Stomach smooth muscle (tissue), 2 donors: ENCODE measurements at regions not wholly inside any gene's neighbourhood (a gene's known extent, or its start where the extent isn't known, plus 50 kb on each side); places are given as distances from the start of the nearest gene placed in this dataset.
"Not testable (repeated sequence)": the region's sequence is repeated elsewhere in the genome, so short reads cannot be mapped to it uniquely, and the experiment has no call there.

Source experiments
- H3K27ac ChIP-seq: one replicate; pipeline ENCODE4 v1.7.0; 2013; ENCODE audit warnings: mild to moderate bottlenecking, low read length, inconsistent platforms
- H3K27me3 ChIP-seq, 2 donors: one replicate each; pipeline ENCODE4 v1.7.0; 2013; ENCODE audit warnings: low read length in 2 of 2; ENCODE audit not compliant: insufficient read depth in 2 of 2, control insufficient read depth in 1 of 2
- H3K36me3 ChIP-seq, 2 donors: one replicate each; pipeline ENCODE4 v1.7.0; 2013; ENCODE audit warnings: low read length in 2 of 2; ENCODE audit not compliant: control insufficient read depth in 2 of 2, insufficient read depth in 2 of 2
- H3K4me1 ChIP-seq: one replicate; pipeline ENCODE4 v1.7.0; 2013; ENCODE audit warnings: low read length; ENCODE audit not compliant: control insufficient read depth, insufficient read depth
- H3K4me3 ChIP-seq, 2 donors: one replicate each; pipeline ENCODE4 v1.7.0; 2013; ENCODE audit warnings: low read length in 2 of 2
- H3K9ac ChIP-seq, 2 donors: one replicate each; pipeline ENCODE4 v1.7.0; 2013; ENCODE audit warnings: low read length in 2 of 2, mild to moderate bottlenecking in 1 of 2
- H3K9me3 ChIP-seq, 2 donors: one replicate each; pipeline ENCODE4 v1.7.0; 2013; ENCODE audit warnings: low read length in 2 of 2; ENCODE audit not compliant: control insufficient read depth in 2 of 2
- donor health status: healthy.
- donor health status: Pancreatic carcinoma.

DNA sequence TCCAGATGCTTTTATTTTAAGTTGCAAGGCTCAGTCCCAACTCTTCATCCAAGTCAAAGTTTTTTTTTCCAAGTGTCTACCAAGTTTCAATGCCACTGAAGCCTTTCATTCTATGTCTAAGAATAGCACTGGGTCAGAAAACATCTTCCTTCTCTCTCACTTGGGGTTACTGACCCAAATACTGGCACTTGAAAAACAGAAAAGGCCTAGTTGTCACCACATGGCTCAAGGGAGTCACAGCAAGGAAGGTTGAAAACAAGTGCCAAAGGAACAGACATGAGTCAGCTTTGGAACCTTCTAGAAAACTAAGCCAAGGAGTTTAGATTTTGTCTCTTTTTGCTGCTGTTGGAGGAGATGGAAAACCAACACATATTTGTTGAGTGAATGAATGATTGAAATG lies 146.5 kb downstream of the COPS8 start:
- Histone ChIP-seq H3K4me1 (peaks cover 27% of the 10 kb centered on the region), H3K9me3 (no peaks in the 10 kb centered on the region), H3K9ac (no peak overlapping the region), H3K27ac (no peak overlapping the region), H3K27me3 (no peaks in the 10 kb centered on the region), H3K36me3 (no peaks in the 10 kb centered on the region), H3K4me3 (no peak overlapping the region)

DNA sequence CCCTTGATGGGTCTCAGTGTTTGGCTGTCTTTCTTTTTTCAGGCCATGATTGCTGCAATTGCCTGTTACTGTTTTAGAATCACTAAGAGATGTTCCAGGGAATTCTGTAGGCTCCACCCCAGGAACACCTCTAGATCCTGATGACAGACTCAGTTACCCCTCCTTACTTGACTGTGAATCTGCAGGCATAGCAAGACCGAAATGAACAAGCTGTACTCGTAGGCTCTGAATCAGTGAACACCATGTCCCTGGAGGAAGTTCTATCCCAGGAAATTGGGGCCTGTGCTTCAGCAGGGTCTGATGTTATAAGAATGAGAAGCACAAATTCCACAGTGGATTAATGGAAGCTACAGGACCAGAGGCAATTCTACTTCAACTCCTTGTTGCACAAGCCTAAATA lies 148.6 kb downstream of the COPS8 start:
- no peaks in the 10 kb centered on the region for H3K36me3 ChIP-seq
- H3K27me3 ChIP-seq = no peaks in the 10 kb centered on the region
- peak overlapping the region; percentile 63 for H3K27ac ChIP-seq
- H3K9ac ChIP-seq = no peak overlapping the region
- H3K4me3 ChIP-seq = no peak overlapping the region
- peaks cover 27% of the 10 kb centered on the region for H3K4me1 ChIP-seq
- no peaks in the 10 kb centered on the region for H3K9me3 ChIP-seq

DNA sequence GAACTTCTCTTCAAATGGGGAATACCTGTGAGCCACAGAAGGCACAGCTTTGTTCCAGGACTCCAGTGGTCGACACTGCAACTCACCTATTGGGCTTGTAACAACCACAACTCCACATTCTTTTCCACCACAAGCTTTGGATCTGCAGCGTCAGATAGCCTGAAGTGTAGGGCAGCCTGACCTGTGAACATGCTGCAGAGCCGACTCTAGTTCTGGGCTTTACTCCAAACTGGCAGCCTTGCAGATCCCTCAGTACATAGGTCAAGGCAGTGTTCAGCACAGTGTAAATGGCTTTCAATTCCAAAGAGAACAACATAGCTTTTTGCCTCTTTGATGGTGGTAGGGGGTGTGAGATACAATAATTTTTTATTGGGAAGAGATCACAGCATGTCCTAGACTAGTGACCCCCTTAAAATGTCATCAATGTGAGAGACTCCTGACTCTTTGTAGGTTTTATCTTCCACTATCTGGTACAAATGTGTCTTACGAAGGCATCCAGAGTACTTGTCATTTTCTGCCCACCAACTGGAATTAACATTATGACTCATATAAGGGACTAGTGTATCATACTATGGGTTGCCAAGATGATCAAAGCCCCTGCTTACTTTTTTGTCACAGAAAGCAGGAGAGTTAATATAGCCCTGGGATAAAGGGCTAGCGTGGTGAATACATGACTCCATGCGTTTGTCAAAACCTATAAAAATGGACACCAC lies 149.8 kb downstream of the COPS8 start:
- no peak overlapping the region for H3K9ac ChIP-seq
- H3K4me1 ChIP-seq = peaks cover 27% of the 10 kb centered on the region
- no peaks in the 10 kb centered on the region for H3K27me3 ChIP-seq
- H3K9me3 ChIP-seq = no peaks in the 10 kb centered on the region
- H3K27ac ChIP-seq = peak overlapping the region; percentile 63
- H3K4me3 ChIP-seq = peak overlapping the region; percentile 3 to 35
- no peaks in the 10 kb centered on the region for H3K36me3 ChIP-seq

DNA sequence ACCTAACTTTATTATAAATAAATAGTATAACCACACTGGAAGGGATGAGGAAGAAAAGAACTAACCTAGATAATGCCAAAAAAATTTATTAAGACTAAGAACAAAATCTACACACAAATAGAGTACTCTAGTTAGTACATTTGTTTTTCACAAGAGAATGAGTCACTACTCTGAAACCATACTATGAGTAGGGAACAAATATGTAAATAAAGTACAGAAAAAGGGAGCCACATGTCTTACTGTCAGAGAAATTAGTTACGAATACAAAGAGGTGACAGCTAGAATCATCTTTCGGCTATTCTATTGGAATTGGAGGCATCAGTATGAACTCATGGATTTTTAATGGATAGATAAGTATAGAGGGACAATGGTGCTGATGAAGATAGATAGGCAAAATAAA lies 150.5 kb downstream of the COPS8 start:
- H3K4me3 ChIP-seq = no peak overlapping the region
- H3K27me3 ChIP-seq = no peaks in the 10 kb centered on the region
- peaks cover 27% of the 10 kb centered on the region for H3K4me1 ChIP-seq
- no peak overlapping the region for H3K9ac ChIP-seq
- H3K36me3 ChIP-seq = no peaks in the 10 kb centered on the region
- H3K27ac ChIP-seq = peak overlapping the region; percentile 63
- no peaks in the 10 kb centered on the region for H3K9me3 ChIP-seq

- no peaks in the 10 kb centered on the region for H3K9me3 ChIP-seq
- no peak overlapping the region for H3K4me3 ChIP-seq
- no peak overlapping the region for H3K9ac ChIP-seq
- no peak overlapping the region for H3K27ac ChIP-seq
- peaks cover 24% of the 10 kb centered on the region for H3K4me1 ChIP-seq
- H3K27me3 ChIP-seq = no peaks in the 10 kb centered on the region
- H3K36me3 ChIP-seq = no peaks in the 10 kb centered on the region
Observed at GRCh38 chr2:237238249-237238648, 152.6 kb downstream of the COPS8 start.

DNA sequence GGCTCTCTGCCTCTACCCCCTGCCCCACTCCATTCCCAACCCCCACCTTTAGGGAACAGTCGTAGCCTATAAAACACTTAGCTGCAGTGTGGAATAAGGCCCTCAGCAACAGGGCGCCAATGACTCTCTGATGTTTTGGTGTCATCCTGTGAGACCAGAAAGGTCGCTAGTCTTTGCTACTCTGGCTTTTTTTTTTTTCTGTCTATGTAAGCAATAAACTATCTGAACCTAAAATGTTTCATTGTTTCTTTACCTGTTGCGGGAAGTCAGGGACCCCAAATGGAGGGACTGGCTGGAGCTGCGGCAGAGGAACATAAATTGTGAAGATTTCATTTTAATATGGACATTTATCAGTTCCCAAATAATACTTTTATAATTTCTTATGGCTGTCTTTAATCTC lies 154.6 kb downstream of the COPS8 start:
- Histone ChIP-seq H3K27ac (no peak overlapping the region), H3K4me1 (peaks cover 10% of the 10 kb centered on the region), H3K36me3 (no peaks in the 10 kb centered on the region), H3K9me3 (no peaks in the 10 kb centered on the region), H3K9ac (no peak overlapping the region), H3K27me3 (no peaks in the 10 kb centered on the region), H3K4me3 (no peak overlapping the region)

DNA sequence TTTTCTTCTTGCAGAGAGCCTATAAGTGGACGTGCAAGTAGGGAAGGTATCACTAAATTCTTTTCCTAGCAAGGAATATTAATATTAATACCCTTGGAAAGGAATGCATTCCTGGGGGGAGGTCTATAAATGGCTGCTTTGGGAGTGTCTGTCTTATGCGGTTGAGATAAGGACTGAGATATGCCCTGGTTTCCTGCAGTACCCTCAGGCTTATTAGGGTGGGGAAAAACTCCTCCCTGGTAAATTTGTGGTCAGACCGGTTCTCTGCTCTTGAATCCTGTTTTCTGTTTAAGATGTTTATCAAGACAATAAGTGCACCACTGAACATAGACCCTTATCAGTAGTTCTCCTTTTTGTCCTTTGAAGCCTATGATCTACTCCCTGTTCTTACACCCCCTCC lies 155.2 kb downstream of the COPS8 start:
- not testable (repeated sequence) for H3K27me3 ChIP-seq, H3K9me3 ChIP-seq, H3K4me1 ChIP-seq, H3K36me3 ChIP-seq, H3K27ac ChIP-seq, H3K4me3 ChIP-seq, H3K9ac ChIP-seq

GRCh38 chr2:237242091-237242536 lies 156.4 kb downstream of the COPS8 start:
- Histone ChIP-seq H3K27me3 (no peaks in the 10 kb centered on the region), H3K9me3 (no peaks in the 10 kb centered on the region), H3K4me1 (no peaks in the 10 kb centered on the region), H3K4me3 (no peak overlapping the region), H3K27ac (no peak overlapping the region), H3K36me3 (no peaks in the 10 kb centered on the region), H3K9ac (no peak overlapping the region)

DNA sequence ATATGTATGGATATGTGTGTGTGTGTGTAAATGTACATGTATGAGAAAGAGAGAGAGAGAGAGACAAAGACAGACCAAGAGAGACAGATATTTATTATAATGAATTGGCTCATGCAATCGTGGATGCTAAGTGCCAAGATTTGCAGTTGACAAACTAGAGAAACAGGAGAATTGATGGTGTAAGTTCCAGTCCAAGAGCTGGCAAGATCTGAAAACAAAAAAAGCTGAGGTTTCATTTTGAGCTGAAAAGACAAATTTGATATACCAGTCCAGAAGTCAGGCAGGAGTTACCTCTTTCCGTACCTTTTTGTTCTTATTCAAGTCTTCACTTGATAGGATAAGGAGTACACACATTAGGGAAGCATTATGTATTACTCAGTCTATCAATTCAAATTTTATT lies 157.8 kb downstream of the COPS8 start:
- no peak overlapping the region for H3K27ac ChIP-seq
- no peaks in the 10 kb centered on the region for H3K9me3 ChIP-seq
- no peak overlapping the region for H3K4me3 ChIP-seq
- H3K27me3 ChIP-seq = no peaks in the 10 kb centered on the region
- H3K9ac ChIP-seq = no peak overlapping the region
- no peaks in the 10 kb centered on the region for H3K4me1 ChIP-seq
- no peaks in the 10 kb centered on the region for H3K36me3 ChIP-seq

DNA sequence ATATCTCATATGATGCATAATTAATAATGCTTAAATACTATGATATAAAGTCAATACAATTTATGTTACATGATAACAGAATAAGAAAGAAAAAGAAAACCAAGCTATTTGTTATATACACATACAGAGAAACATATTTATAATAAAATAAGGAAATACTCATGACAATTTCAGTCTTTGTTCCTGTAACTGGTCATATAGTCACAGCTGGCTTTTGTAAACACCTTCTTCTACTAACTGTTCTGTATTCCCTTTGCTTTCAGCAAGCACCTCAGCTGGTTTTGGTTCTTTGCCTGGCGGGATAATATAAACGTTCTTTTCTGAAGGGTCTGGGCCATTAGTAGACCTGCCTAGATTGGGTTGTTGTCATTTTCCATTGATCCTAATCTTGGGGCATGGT lies 158.5 kb downstream of the COPS8 start:
- H3K4me1 ChIP-seq = no peaks in the 10 kb centered on the region
- H3K36me3 ChIP-seq = no peaks in the 10 kb centered on the region
- no peak overlapping the region for H3K9ac ChIP-seq
- no peaks in the 10 kb centered on the region for H3K27me3 ChIP-seq
- no peak overlapping the region for H3K27ac ChIP-seq
- H3K4me3 ChIP-seq = no peak overlapping the region
- H3K9me3 ChIP-seq = no peaks in the 10 kb centered on the region

- H3K4me3 ChIP-seq = no peak overlapping the region
- no peaks in the 10 kb centered on the region for H3K27me3 ChIP-seq
- H3K9ac ChIP-seq = no peak overlapping the region
- no peaks in the 10 kb centered on the region for H3K4me1 ChIP-seq
- no peak overlapping the region for H3K27ac ChIP-seq
- H3K36me3 ChIP-seq = no peaks in the 10 kb centered on the region
- no peaks in the 10 kb centered on the region for H3K9me3 ChIP-seq
Observed at GRCh38 chr2:237244976-237245646, 159.4 kb downstream of the COPS8 start.
